K562 (cell line): ENCODE measurements at regions not wholly inside any gene's neighbourhood (a gene's known extent, or its start where the extent isn't known, plus 50 kb on each side); places are given as distances from the start of the nearest gene placed in this dataset.
A peak's percentile ranks its signal among the peaks of the same experiment; 100 is the strongest.

ENCODE experiments used
- E2F3 ChIP-seq: fragments of 250-450 bp; sonication (Bioruptor Pico); IDR thresholded peaks from 2 replicates; pipeline ENCODE4 v1.4.0; 2020; ENCODE audit warnings: mild to moderate bottlenecking
- ESRRB ChIP-seq: fragments of 250-450 bp; sonication (Bioruptor Pico); IDR thresholded peaks from 2 replicates; pipeline ENCODE4 v1.5.0; 2020; ENCODE audit warnings: mild to moderate bottlenecking, moderate library complexity, borderline replicate concordance
- FIP1L1 ChIP-seq: fragments of 200-400 bp; formaldehyde crosslinking; IDR thresholded peaks from 2 replicates; pipeline ENCODE4 v1.6.1; 2018; ENCODE audit warnings: mild to moderate bottlenecking, low read depth, low read length; ENCODE audit not compliant: poor library complexity, severe bottlenecking
- HMG20B ChIP-seq: fragments of 250-450 bp; sonication (Bioruptor Pico); IDR thresholded peaks from 2 replicates; pipeline ENCODE4 v1.5.0; 2021; ENCODE audit warnings: mild to moderate bottlenecking
- MIER1 ChIP-seq: fragments of 450-650 bp; IDR thresholded peaks from 2 replicates; pipeline ENCODE4 v1.6.1; 2016; ENCODE audit warnings: antibody characterized with exemption, mild to moderate bottlenecking, low read depth
- MNT ChIP-seq, 2 experiments: fragments of 450-650 bp; conservative IDR thresholded peaks; 2 replicates each; pipeline ENCODE4 v1.6.1; 2017; ENCODE audit warnings: mild to moderate bottlenecking in 2 of 2, moderate library complexity in 2 of 2
- MTA3 ChIP-seq: fragments of 450-650 bp; formaldehyde crosslinking; IDR thresholded peaks from 2 replicates; pipeline ENCODE4 v1.6.1; 2017; ENCODE audit warnings: mild to moderate bottlenecking, borderline replicate concordance
- NFE2L1 ChIP-seq: fragments of 450-650 bp; IDR thresholded peaks from 2 replicates; pipeline ENCODE4 v1.6.1; 2016; ENCODE audit warnings: missing genetic modification characterization, low read depth, mild to moderate bottlenecking, missing compliant biosample characterization, moderate library complexity, borderline replicate concordance
- NKRF ChIP-seq: fragments of 450-650 bp; IDR thresholded peaks from 2 replicates; pipeline ENCODE4 v1.6.1; 2016; ENCODE audit warnings: borderline replicate concordance
- PHB ChIP-seq: fragments of 250-450 bp; sonication (Bioruptor Pico); IDR thresholded peaks from 2 replicates; pipeline ENCODE4 v1.5.0; 2021
- RERE ChIP-seq: sonication (generic); formaldehyde crosslinking; IDR thresholded peaks from 2 replicates; pipeline ENCODE4 v1.8.0; 2023; ENCODE audit warnings: missing genetic modification reagents, mild to moderate bottlenecking, borderline replicate concordance
- RNF2 ChIP-seq: sonication (generic); IDR thresholded peaks from 2 replicates; pipeline ENCODE4 v1.6.1; 2016
- TF ChIP-seq, protein P1 (sequence below), 3 experiments: IDR thresholded peaks in 2 of 3; conservative IDR thresholded peaks in 1 of 3; 2 replicates each; pipeline ENCODE4 v1.5.1; 2011 to 2012; ENCODE audit warnings: low read length in 3 of 3, mild to moderate bottlenecking in 3 of 3, control low read depth in 2 of 3, improper control_type of control experiment in 1 of 3, inconsistent platforms in 1 of 3, low read depth in 1 of 3, mixed read lengths in 1 of 3, moderate library complexity in 1 of 3; ENCODE audit not compliant: insufficient read depth in 2 of 3
- TF ChIP-seq, protein P2 (sequence below): fragments of 250-450 bp; sonication (Bioruptor Pico); IDR thresholded peaks from 2 replicates; pipeline ENCODE4 v1.5.1; 2021; ENCODE audit warnings: mild to moderate bottlenecking

- TF ChIP-seq RERE (CRISPR knock-in tag) = no peak
- TF ChIP-seq NFE2L1 (tag) = peak; percentile 75
- TF ChIP-seq FIP1L1 = no peak
- TF ChIP-seq MNT (conservative IDR thresholded peaks at IDR 0.05) = no peak; a peak in 1 of 4 replicates
- 0 out of 2 replicates have a peak, but pooled peaks have one; percentile 47 for TF ChIP-seq MTA3
- no peak for TF ChIP-seq E2F3 (CRISPR knock-in tag)
- TF ChIP-seq, protein P1, sequence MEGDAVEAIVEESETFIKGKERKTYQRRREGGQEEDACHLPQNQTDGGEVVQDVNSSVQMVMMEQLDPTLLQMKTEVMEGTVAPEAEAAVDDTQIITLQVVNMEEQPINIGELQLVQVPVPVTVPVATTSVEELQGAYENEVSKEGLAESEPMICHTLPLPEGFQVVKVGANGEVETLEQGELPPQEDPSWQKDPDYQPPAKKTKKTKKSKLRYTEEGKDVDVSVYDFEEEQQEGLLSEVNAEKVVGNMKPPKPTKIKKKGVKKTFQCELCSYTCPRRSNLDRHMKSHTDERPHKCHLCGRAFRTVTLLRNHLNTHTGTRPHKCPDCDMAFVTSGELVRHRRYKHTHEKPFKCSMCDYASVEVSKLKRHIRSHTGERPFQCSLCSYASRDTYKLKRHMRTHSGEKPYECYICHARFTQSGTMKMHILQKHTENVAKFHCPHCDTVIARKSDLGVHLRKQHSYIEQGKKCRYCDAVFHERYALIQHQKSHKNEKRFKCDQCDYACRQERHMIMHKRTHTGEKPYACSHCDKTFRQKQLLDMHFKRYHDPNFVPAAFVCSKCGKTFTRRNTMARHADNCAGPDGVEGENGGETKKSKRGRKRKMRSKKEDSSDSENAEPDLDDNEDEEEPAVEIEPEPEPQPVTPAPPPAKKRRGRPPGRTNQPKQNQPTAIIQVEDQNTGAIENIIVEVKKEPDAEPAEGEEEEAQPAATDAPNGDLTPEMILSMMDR (IDR thresholded peaks at IDR 0.05 in 2 of 3, conservative IDR thresholded peaks at IDR 0.05 in 1 of 3; ENCODE audit: insufficient read depth in 2 of 3, low read depth in 1 of 3, low read length in 3 of 3) = no peak
- no peak for TF ChIP-seq MIER1
- TF ChIP-seq HMG20B (CRISPR knock-in tag) = no peak
- TF ChIP-seq, protein P2, sequence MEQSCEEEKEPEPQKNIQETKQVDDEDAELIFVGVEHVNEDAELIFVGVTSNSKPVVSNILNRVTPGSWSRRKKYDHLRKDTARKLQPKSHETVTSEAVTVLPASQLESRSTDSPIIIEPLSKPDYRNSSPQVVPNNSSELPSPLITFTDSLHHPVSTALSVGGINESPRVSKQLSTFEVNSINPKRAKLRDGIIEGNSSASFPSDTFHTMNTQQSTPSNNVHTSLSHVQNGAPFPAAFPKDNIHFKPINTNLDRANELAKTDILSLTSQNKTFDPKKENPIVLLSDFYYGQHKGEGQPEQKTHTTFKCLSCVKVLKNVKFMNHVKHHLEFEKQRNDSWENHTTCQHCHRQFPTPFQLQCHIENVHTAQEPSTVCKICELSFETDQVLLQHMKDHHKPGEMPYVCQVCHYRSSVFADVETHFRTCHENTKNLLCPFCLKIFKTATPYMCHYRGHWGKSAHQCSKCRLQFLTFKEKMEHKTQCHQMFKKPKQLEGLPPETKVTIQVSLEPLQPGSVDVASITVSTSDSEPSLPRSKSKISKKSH (CRISPR knock-in tag) = no peak
- TF ChIP-seq RNF2 = no peak; the same call in 1 of the 2 replicates
- TF ChIP-seq ESRRB (CRISPR knock-in tag) = no peak
- TF ChIP-seq PHB = no peak
- no peak for TF ChIP-seq NKRF
Observed at GRCh38 chr14:22699801-22700564, 55.8 kb upstream of the OR6J1 start (continued).
